Liver (tissue), 8 donors: ENCODE measurements at regions not wholly inside any gene's neighbourhood (a gene's known extent, or its start where the extent isn't known, plus 50 kb on each side); places are given as distances from the start of the nearest gene placed in this dataset.

ENCODE experiments used
- DNase-seq: peaks from one replicate; pipeline ENCODE4 v3.0.0-alpha.2; 2017; ENCODE audit warnings: low spot score
- H3K27ac ChIP-seq, 2 donors: one replicate each; pipeline ENCODE4 v1.7.0; 2013; ENCODE audit warnings: inconsistent platforms in 2 of 2, low read length in 2 of 2, control low read depth in 1 of 2, low read depth in 1 of 2, mild to moderate bottlenecking in 1 of 2
- H3K27me3 ChIP-seq, 4 donors: one replicate each; pipeline versions ENCODE4 v1.6.1 to v1.7.0; 2013; ENCODE audit warnings: low read length in 3 of 4, inconsistent platforms in 1 of 4, mild to moderate bottlenecking in 1 of 4, moderate library complexity in 1 of 4; ENCODE audit not compliant: control insufficient read depth in 4 of 4, insufficient read depth in 4 of 4
- H3K36me3 ChIP-seq, 4 donors: one replicate each; pipeline versions ENCODE4 v1.6.1 to v1.7.0; 2013; ENCODE audit warnings: low read length in 3 of 4, mild to moderate bottlenecking in 3 of 4, low read depth in 1 of 4, moderate library complexity in 1 of 4; ENCODE audit not compliant: control insufficient read depth in 4 of 4, insufficient read depth in 3 of 4
- H3K4me1 ChIP-seq, 4 donors: one replicate each; pipeline versions ENCODE4 v1.6.1 to v1.7.0; 2013; ENCODE audit warnings: low read length in 3 of 4, mild to moderate bottlenecking in 3 of 4, moderate library complexity in 1 of 4; ENCODE audit not compliant: control insufficient read depth in 4 of 4, insufficient read depth in 4 of 4
- H3K4me3 ChIP-seq, 3 donors: one replicate each; pipeline versions ENCODE4 v1.6.1 to v1.7.0; 2013; ENCODE audit warnings: low read length in 3 of 3, control low read depth in 1 of 3, low read depth in 1 of 3, mild to moderate bottlenecking in 1 of 3
- H3K9ac ChIP-seq, 2 donors: one replicate each; pipeline ENCODE4 v1.7.0; 2013; ENCODE audit warnings: low read length in 2 of 2, mild to moderate bottlenecking in 2 of 2, moderate library complexity in 2 of 2, control low read depth in 1 of 2, low read depth in 1 of 2
- H3K9me3 ChIP-seq, 4 donors: one replicate each; pipeline versions ENCODE4 v1.6.1 to v1.7.0; 2013; ENCODE audit warnings: low read length in 3 of 4; ENCODE audit not compliant: control insufficient read depth in 4 of 4
- EGR1 ChIP-seq, 2 donors: IDR thresholded peaks; 2 replicates each; pipeline ENCODE4 v1.6.1; 2016 to 2018; ENCODE audit warnings: antibody characterized with exemption in 2 of 2, low read depth in 2 of 2
- FOXA1 ChIP-seq: IDR thresholded peaks from 2 replicates; pipeline ENCODE4 v1.6.1; 2016; ENCODE audit warnings: antibody characterized with exemption
- FOXA2 ChIP-seq: IDR thresholded peaks from 2 replicates; pipeline ENCODE4 v1.6.1; 2016; ENCODE audit warnings: antibody characterized with exemption
- GABPA ChIP-seq, 2 donors: IDR thresholded peaks in 1 of 2; conservative IDR thresholded peaks in 1 of 2; 2 replicates each; pipeline ENCODE4 v1.6.1; 2016; ENCODE audit warnings: antibody characterized with exemption in 2 of 2, mild to moderate bottlenecking in 1 of 2, moderate library complexity in 1 of 2
- HNF4A ChIP-seq, 2 donors: conservative IDR thresholded peaks; 2 replicates each; pipeline ENCODE4 v1.6.1; 2016; ENCODE audit warnings: antibody characterized with exemption in 2 of 2, mild to moderate bottlenecking in 2 of 2
- HNF4G ChIP-seq: IDR thresholded peaks from 2 replicates; pipeline ENCODE4 v1.6.1; 2016; ENCODE audit warnings: antibody characterized with exemption
- JUND ChIP-seq, 2 donors: IDR thresholded peaks; 2 replicates each; pipeline ENCODE4 v1.6.1; 2016; ENCODE audit warnings: antibody characterized with exemption in 2 of 2
- NR2F2 ChIP-seq: IDR thresholded peaks from 2 replicates; pipeline ENCODE4 v1.6.1; 2016; ENCODE audit warnings: antibody characterized with exemption
- RAD21 ChIP-seq, 2 donors: IDR thresholded peaks; 2 replicates each; pipeline ENCODE4 v1.6.1; 2016; ENCODE audit warnings: antibody characterized with exemption in 2 of 2, mild to moderate bottlenecking in 2 of 2
- RXRA ChIP-seq, 2 donors: IDR thresholded peaks; 2 replicates each; pipeline ENCODE4 v1.6.1; 2017 to 2018; ENCODE audit warnings: antibody characterized with exemption in 2 of 2, mild to moderate bottlenecking in 1 of 2
- SP1 ChIP-seq: IDR thresholded peaks from 2 replicates; pipeline ENCODE4 v1.6.1; 2018; ENCODE audit warnings: antibody characterized with exemption, mild to moderate bottlenecking
- TAF1 ChIP-seq: conservative IDR thresholded peaks from 2 replicates; pipeline ENCODE4 v1.6.1; 2016; ENCODE audit warnings: antibody characterized with exemption, mild to moderate bottlenecking
- YY1 ChIP-seq: IDR thresholded peaks from 2 replicates; pipeline ENCODE4 v1.6.1; 2016; ENCODE audit warnings: antibody characterized with exemption, mild to moderate bottlenecking
- WGBS: extraction: QIAGEN DNeasy Blood & Tissue Kit; methylation state at CpG from one replicate; pipeline ENCODE4 v1.1.7; 2013; 5-methylcytosine and 5-hydroxymethylcytosine counted together
- TF ChIP-seq, protein P1 (sequence below): IDR thresholded peaks from 2 replicates; pipeline ENCODE4 v1.6.1; 2016; ENCODE audit warnings: antibody characterized with exemption
- TF ChIP-seq, protein P2 (sequence below): IDR thresholded peaks from 2 replicates; pipeline ENCODE4 v1.6.1; 2016; ENCODE audit warnings: antibody characterized with exemption
- TF ChIP-seq, protein P3 (sequence below): IDR thresholded peaks from 2 replicates; pipeline ENCODE4 v1.6.1; 2016; ENCODE audit warnings: antibody characterized with exemption
- TF ChIP-seq, protein P4 (sequence below): fragments of 150-350 bp; IDR thresholded peaks from 2 replicates; pipeline ENCODE4 v1.5.1; 2017; ENCODE audit warnings: improper control_type of control experiment, low read depth, low read length; ENCODE audit not compliant: missing input control
- TF ChIP-seq, protein P5 (sequence below): IDR thresholded peaks from 2 replicates; pipeline ENCODE4 v1.6.1; 2016; ENCODE audit warnings: antibody characterized with exemption, mild to moderate bottlenecking
- donor health status: healthy.
- donor health status: healthy.
- donor health status: healthy.
- donor health status: healthy.
- donor health status: healthy.

DNA sequence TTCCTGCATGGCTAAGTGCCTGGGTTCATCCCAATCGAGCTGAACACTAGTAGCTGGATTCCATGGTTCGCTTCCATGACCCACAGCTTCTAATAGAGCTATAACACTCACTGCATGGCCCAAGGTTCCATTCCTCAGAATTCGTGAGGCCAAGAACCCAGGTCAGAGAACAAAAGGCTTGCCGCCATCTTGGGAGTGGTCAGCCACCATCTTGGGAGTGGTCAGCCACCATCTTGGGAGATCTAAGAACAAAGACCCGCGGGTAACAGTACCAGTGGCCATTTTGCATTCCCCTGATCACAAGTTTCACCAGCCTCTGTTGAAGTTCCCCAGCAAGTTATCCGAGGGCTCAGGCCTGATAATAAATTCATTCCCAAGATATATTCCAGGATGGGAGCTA is 179.6 kb downstream of the LMBRD1 start (continued):
- TF ChIP-seq FOXA1 (no peak), SP1 (no peak), RXRA (IDR thresholded peaks at IDR 0.05) (no peak)

DNA sequence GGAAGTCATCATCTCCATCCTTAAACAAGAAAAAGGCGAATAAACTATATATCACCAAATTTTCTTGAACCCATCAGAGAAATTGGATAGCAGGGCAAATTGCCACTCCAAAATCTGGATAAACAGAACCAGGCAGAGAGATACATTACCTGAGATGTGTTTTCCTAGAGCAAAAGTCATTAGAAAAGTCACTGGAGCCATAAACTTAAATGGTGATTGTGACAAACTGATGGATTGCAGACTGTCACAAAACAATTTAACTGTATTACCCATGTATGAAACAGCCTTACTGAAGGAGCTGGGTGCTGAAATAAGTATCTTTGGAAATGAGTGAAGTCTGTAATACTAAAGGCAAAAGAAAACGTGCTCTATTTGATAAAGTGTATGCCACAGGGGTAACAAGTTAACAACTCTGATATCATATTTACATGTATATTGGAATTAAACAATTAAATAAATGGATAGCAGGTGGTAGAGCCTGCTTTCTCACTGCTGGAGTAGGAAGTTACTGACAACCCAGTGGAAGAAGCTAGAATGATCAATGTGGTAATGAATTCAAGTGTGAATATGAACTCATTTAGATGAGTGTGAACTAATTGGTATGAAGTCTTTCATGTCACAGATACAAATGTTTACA is 186.9 kb downstream of the LMBRD1 start:
- no peaks in the 10 kb centered on the region for H3K27me3 ChIP-seq
- no peak overlapping the region for H3K4me3 ChIP-seq
- H3K36me3 ChIP-seq, result no peaks in the 10 kb centered on the region
- no peak for DNase-seq
- TF ChIP-seq HNF4G (no peak), FOXA1 (no peak), FOXA2 (no peak), RAD21 (IDR thresholded peaks at IDR 0.05) (no peak), HNF4A (conservative IDR thresholded peaks at IDR 0.05) (no peak), RXRA (IDR thresholded peaks at IDR 0.05) (no peak), NR2F2 (no peak), TAF1 (no peak), GABPA (IDR thresholded peaks at IDR 0.05 in 1 of 2, conservative IDR thresholded peaks at IDR 0.05 in 1 of 2) (no peak), SP1 (no peak), EGR1 (IDR thresholded peaks at IDR 0.05; ENCODE audit: low read depth in 2 of 2) (no peak), JUND (IDR thresholded peaks at IDR 0.05) (no peak), YY1 (no peak)
- TF ChIP-seq, protein P1, sequence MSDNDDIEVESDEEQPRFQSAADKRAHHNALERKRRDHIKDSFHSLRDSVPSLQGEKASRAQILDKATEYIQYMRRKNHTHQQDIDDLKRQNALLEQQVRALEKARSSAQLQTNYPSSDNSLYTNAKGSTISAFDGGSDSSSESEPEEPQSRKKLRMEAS, result no peak
- TF ChIP-seq, protein P2, sequence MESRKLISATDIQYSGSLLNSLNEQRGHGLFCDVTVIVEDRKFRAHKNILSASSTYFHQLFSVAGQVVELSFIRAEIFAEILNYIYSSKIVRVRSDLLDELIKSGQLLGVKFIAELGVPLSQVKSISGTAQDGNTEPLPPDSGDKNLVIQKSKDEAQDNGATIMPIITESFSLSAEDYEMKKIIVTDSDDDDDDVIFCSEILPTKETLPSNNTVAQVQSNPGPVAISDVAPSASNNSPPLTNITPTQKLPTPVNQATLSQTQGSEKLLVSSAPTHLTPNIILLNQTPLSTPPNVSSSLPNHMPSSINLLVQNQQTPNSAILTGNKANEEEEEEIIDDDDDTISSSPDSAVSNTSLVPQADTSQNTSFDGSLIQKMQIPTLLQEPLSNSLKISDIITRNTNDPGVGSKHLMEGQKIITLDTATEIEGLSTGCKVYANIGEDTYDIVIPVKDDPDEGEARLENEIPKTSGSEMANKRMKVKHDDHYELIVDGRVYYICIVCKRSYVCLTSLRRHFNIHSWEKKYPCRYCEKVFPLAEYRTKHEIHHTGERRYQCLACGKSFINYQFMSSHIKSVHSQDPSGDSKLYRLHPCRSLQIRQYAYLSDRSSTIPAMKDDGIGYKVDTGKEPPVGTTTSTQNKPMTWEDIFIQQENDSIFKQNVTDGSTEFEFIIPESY, result no peak
- TF ChIP-seq, protein P3, sequence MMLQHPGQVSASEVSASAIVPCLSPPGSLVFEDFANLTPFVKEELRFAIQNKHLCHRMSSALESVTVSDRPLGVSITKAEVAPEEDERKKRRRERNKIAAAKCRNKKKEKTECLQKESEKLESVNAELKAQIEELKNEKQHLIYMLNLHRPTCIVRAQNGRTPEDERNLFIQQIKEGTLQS, result no peak
- TF ChIP-seq, protein P4, sequence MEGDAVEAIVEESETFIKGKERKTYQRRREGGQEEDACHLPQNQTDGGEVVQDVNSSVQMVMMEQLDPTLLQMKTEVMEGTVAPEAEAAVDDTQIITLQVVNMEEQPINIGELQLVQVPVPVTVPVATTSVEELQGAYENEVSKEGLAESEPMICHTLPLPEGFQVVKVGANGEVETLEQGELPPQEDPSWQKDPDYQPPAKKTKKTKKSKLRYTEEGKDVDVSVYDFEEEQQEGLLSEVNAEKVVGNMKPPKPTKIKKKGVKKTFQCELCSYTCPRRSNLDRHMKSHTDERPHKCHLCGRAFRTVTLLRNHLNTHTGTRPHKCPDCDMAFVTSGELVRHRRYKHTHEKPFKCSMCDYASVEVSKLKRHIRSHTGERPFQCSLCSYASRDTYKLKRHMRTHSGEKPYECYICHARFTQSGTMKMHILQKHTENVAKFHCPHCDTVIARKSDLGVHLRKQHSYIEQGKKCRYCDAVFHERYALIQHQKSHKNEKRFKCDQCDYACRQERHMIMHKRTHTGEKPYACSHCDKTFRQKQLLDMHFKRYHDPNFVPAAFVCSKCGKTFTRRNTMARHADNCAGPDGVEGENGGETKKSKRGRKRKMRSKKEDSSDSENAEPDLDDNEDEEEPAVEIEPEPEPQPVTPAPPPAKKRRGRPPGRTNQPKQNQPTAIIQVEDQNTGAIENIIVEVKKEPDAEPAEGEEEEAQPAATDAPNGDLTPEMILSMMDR, result no peak
- TF ChIP-seq, protein P5, sequence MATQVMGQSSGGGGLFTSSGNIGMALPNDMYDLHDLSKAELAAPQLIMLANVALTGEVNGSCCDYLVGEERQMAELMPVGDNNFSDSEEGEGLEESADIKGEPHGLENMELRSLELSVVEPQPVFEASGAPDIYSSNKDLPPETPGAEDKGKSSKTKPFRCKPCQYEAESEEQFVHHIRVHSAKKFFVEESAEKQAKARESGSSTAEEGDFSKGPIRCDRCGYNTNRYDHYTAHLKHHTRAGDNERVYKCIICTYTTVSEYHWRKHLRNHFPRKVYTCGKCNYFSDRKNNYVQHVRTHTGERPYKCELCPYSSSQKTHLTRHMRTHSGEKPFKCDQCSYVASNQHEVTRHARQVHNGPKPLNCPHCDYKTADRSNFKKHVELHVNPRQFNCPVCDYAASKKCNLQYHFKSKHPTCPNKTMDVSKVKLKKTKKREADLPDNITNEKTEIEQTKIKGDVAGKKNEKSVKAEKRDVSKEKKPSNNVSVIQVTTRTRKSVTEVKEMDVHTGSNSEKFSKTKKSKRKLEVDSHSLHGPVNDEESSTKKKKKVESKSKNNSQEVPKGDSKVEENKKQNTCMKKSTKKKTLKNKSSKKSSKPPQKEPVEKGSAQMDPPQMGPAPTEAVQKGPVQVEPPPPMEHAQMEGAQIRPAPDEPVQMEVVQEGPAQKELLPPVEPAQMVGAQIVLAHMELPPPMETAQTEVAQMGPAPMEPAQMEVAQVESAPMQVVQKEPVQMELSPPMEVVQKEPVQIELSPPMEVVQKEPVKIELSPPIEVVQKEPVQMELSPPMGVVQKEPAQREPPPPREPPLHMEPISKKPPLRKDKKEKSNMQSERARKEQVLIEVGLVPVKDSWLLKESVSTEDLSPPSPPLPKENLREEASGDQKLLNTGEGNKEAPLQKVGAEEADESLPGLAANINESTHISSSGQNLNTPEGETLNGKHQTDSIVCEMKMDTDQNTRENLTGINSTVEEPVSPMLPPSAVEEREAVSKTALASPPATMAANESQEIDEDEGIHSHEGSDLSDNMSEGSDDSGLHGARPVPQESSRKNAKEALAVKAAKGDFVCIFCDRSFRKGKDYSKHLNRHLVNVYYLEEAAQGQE, result no peak
- no peaks in the 10 kb centered on the region for H3K9me3 ChIP-seq
- 74% methylated on average over 2 of the region's 2 CpGs for WGBS
- H3K9ac ChIP-seq, result no peak overlapping the region
- H3K27ac ChIP-seq, result no peak overlapping the region
- no peaks in the 10 kb centered on the region for H3K4me1 ChIP-seq
